Gastrocnemius medialis (tissue), 4 donors: ENCODE measurements at regions not wholly inside any gene's neighbourhood (a gene's known extent, or its start where the extent isn't known, plus 50 kb on each side); places are given as distances from the start of the nearest gene placed in this dataset.

Source experiments
- POLR2A ChIP-seq, 2 donors: fragments of 450-650 bp; IDR thresholded peaks; one replicate each; pipeline ENCODE4 v1.6.1; 2017; ENCODE audit warnings: antibody characterized with exemption in 2 of 2, mild to moderate bottlenecking in 2 of 2, moderate library complexity in 2 of 2
- TF ChIP-seq, protein P1 (sequence below), 5 experiments: fragments of 450-650 bp in 3 of 5; fragments of 200-600 bp in 2 of 5; sonication (generic) in 2 of 5; IDR thresholded peaks in 4 of 5; conservative IDR thresholded peaks in 1 of 5; 1 replicate in 4 of 5; 2 replicates in 1 of 5; pipeline ENCODE4 v1.5.1; 2016 to 2019; ENCODE audit warnings: antibody characterized with exemption in 5 of 5, mild to moderate bottlenecking in 3 of 5, moderate library complexity in 3 of 5

DNA sequence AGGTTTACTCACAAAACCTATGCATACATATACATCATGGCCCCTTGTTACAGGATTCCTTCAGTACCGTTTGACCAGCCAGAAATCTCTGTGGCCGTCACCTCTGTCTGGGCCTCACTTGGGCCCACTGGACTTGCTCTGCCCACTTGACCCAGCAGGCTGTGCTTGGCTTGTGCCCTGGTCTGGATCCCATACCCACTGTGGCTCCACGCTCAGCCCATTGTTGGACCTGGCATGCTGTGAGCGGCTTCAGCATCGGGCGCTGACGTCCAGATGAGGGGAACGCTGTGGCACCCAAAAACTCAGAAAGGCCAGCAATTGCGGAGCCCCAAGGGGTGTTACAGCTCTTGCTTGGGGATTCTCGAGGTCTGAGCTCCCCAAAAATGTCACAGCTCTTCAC is 733.6 kb downstream of the PLOD2 start:
- TF ChIP-seq, protein P1, sequence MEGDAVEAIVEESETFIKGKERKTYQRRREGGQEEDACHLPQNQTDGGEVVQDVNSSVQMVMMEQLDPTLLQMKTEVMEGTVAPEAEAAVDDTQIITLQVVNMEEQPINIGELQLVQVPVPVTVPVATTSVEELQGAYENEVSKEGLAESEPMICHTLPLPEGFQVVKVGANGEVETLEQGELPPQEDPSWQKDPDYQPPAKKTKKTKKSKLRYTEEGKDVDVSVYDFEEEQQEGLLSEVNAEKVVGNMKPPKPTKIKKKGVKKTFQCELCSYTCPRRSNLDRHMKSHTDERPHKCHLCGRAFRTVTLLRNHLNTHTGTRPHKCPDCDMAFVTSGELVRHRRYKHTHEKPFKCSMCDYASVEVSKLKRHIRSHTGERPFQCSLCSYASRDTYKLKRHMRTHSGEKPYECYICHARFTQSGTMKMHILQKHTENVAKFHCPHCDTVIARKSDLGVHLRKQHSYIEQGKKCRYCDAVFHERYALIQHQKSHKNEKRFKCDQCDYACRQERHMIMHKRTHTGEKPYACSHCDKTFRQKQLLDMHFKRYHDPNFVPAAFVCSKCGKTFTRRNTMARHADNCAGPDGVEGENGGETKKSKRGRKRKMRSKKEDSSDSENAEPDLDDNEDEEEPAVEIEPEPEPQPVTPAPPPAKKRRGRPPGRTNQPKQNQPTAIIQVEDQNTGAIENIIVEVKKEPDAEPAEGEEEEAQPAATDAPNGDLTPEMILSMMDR (IDR thresholded peaks at IDR 0.05 in 4 of 5, conservative IDR thresholded peaks at IDR 0.05 in 1 of 5), result no peak
- no peak for TF ChIP-seq POLR2A (IDR thresholded peaks at IDR 0.05)
